GM18870 (cell line): ENCODE measurements at regions not wholly inside any gene's neighbourhood (a gene's known extent, or its start where the extent isn't known, plus 50 kb on each side); places are given as distances from the start of the nearest gene placed in this dataset.

Experiments
- ATAC-seq: cut with Tn5 transposase; IDR thresholded peaks from one replicate; pipeline ENCODE4 v1.9.1; 2021; ENCODE audit warnings: moderate library complexity; ENCODE audit not compliant: unreplicated experiment

DNA sequence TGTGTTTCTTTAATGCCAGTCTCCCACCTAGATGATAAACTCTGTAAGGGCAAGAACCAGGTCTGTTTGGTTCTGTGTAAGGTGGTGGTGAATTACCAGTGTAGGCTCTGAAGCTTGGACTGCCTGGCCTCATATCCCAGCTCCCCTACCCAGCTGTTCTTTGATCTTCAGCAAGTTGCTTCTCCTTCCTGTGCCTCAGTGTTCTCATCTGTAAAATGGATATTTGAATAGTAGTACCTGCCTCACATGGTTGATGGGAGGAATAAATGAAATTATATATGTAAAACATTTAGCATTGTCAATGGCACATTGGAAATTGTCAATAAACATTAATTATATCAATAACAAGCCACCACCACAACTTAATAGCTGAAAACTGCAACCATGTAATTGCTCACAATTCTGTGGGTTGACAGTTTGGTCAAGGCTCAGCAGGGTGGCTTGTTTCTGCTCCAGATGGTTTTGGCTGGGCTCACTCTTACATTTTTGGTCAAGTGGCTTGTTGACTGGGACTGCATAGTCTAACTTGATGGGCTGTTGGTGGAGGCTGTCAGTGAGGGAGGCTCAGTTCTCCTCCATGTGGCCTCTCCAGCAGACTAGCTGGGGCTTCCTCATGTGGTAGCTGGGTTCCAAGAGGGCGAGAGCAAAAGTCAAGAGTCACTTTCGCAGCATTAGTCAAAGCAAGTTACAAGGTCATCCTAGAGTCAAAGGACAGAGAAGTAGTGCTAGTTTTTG is 84.5 kb upstream of the DUSP5 start:
- no peak for ATAC-seq

DNA sequence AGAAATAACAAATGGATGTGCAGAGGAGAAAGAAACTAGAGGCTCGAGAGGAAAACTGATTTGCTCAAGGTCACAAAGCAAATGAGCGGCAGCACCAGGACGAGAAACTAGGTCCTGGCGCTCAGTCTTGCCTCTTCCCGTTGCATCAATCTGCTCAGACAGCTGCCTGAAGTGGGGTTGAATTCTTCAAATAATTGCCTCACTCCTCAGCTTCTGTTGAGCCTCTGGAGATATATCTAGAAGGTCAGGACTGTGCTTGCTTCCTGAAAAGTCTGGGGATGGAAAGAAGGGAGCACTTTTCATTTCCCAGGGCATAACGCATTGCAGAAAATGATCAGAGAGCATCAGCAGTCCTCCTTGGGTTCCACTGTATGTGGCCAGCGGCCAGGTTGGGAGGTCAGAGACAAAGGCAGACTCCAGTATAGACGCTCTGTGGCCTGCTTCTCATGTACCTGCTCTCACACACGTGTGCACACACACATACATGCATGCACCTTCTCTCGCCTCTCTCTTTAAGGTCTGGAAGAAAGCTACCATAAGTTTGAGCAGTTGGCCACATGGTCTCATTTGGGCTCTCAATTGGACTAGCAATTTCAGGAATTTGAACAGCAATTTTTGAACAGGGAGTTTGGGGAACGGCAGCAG is 83.7 kb upstream of the DUSP5 start:
- ATAC-seq = peak; percentile 3

DNA sequence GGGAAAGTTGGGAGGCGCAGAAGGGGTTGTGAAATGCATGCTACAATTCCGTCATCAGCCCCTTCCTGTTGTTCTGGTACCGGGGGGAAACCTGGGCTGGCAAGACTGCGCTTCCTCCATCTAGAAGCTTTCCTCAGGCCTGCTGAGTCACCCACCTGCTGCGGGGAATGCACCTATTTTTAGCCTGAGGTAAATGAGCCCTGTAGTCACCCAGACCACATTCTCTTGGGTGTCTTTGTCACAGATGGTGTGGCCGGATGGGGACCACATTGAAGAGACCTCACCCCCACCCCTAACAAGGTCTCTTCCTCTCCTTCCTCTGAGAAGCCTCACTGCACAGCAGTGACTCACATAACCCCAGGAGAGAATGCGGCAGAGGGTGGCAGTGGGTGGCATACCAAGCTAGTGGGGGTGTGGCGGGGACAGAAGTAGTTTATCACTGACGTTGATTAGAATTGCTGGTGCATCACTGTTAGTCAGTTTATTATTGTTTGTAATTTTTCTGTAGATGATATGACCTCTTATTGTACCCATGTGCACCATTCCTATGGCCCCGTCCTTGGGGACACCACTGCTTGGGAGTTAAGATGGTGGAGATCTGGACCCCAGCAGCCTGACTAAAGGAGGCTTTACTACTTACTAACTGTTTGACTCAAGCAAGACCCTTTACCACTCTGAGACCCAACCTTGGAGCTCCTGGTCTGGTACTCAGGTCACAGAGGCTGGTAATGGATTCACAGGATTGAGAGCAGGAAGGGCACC is 83.0 kb upstream of the DUSP5 start:
- ATAC-seq = peak; percentile 76

DNA sequence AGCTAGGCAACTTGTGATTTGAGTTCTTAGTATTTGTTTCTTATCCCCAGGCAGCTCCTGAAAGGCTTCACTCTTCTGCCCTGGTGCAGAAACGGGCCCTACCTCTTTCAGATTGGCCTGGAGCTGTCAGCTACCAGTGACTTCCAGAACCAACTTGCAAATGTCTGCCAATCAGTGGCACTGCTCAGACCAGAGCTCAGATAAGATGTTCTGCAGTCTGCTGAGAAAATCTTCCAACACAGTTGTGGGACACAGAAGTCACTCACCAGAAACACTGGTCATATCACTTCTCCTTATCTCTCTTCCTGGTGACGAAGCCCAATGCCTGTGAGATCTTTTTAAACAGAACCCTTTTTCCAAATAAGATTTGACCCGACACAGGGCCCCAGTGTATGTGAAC is 81.9 kb upstream of the DUSP5 start:
- ATAC-seq = no peak

DNA sequence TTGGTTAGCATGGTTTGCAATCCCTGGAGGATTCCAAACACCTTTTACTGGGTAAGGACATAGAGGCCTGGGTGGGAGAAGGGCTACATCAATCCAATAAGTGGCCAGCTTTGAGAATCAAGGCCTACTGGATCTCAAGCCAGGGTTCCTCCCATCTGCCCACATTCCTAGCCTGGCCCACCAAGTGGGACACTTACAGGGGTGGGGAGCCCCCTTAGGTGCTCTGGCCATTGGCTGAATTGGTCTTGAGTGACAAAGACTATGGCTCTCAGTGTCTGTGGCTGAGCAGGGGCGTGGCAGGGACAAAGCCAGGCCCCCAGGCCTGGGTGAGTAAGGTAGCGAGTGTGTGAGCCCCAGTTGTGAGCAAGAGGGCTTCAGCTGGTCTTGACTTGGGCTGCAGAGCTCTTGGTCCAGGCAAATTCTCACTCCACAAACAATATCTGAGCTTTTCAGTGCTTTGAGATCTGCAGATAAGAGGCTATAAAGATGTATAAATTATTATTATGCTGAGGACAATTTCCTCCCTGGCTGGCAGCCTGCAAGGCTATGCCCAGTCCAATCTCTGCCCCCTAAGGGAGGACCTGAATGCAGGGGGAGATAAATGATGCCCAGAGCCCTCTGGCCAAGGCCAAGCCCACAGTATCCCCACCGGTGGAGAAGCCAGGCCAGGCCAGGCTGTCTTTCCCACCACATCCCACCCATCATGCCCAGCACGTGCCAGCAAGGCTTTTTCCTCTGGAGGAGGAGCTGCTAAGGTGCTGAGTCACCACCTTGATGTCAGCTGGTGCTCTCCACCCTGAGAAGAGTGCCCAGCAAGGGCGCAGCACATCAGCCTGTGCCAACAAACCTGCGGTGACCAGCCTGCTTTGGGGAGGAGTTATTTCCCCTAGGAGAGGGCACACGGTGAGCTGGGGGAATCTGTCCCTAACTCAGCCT is 80.7 kb upstream of the DUSP5 start:
- no peak for ATAC-seq

DNA sequence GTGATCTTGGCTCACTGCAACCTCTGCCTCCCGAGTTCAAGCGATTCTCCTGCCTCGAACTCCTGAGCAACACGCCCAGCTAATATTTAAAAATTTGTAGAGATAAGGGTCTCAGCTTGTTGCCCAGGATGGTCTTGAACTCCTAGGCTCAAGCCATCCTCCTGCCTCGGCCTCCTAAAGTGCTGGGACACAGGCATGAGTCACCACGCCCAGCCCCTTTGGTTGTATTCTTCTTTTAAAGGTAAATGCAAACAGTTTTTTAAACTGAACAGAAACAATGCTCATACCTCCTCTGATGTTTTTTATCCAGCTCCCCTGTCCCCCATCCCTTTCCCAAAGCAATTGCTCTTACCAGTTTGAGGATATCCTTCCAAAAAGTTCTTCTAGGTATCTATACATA is 79.5 kb upstream of the DUSP5 start:
- ATAC-seq = no peak

DNA sequence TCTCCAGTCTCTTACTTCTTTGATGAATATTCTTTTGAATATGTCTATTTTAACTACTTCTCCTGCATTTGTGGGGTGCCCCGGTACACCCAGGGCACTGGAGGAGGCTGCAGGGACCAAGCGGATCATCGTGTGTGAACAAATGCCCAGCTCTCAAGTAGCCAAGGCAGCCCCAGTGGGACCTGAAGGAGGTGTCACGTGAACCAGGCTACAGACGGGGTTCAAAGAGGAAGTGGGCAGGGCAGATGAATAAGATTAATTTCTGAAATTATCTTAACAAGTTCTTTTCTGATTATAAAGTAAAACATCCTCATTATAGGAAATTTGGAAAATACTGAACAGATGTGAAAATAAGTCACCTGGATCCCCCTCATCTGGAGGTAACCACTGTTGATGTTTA is 78.4 kb upstream of the DUSP5 start:
- ATAC-seq = no peak

DNA sequence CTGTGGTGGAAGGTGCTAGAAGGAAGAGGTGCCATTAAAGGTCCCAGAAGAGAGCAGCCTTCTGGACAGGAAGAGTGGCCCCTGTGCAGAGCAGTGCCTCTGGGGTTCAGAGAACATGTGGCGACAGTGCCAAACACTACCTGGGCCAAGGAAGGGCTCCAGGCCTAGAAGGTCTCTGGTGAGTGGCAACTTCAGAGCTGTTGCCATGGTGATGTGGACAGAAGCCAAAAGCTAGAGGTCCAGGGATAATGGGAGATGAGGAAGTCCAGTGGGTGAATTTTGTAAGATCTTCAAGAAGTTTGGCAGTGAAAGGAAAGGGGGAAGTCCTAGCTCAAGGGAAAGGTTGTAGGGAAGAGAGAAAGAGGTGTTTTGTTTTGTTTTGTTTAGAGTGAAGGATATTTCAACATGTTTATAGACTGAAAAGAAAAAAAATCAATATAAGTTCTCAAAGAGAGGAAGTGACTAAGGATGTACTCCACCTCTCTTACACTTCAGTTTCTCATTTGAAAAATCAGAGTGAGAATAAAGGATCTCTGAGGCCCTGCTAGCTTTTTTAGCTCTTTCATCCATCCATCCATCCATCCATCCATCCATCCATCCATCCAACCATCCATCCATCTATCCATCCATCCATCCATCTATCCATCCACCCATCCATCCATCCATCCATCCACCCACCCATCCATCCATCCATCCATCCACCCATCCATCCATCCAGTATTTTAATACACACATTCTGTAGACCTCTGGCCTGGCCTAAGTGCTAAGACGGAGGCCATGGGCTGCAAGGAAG is 77.1 kb upstream of the DUSP5 start:
- ATAC-seq = no peak

DNA sequence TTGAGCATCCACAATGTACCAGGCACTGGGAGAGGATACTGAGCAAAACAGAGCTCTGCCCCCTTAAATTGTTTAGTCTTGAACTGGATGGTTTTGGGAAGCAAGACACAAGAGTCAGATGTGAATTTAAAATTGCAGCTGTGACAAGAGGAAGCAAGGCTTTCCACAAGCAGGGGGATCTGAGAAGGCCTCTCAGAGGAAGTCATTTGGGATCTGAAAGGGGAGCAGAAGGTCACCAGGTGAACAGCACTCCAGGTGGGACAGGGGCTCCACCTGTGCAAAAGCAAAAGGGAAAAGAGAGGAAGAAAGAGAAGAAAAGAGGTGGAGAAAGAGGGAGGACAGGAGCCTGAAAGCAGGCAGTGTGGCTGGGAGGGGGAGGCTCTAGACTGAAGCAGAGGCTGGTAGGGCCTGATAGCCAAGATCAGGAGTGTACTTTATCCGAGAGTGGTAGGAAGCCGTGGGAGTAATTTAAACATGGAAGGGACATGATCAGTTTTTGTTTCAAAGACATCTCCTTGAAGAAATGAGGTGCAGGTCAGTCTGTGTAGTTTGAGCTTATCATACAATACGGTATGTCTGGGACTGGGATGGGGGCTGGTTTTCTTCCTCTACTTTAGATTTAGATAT is 76.1 kb upstream of the DUSP5 start:
- no peak for ATAC-seq

DNA sequence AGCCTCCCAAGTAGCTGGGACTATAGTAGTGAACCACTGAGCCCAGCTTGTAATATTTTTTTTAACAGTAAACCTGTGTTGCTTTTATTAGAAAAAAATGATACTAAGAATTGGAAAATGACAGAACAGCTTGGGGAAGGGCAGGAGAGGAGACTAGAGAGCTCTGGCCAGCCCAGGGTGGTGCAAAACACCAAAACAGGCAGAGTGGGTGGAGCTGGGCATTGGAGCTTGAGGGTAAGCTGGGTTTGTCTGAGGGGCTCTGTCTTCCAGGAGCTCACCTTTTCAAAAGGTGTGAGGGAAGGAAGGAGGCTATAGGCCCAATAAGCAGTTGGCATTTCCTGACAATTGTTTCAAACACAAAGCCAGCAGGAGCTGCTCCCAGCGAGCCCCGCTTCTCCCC is 75.2 kb upstream of the DUSP5 start:
- no peak for ATAC-seq

DNA sequence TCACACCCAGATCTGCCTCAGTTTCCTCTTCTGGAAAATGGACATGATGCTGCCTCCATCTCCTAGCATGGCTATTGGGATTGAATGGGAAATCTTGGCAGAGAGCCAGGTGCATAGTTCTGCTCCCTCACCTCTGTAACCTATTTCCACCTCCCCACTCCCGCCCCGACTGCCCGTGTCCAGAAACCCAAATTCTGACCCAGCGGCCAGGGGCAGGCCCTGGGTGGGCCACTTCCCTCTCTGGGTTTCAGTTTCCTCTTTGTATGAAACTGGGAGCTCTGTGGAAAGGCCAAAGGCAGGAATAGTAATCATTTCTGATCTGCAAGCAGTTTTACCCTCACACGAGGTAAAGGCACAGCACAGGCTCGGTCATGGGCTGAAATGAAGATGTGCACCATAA is 74.1 kb upstream of the DUSP5 start:
- ATAC-seq = no peak

DNA sequence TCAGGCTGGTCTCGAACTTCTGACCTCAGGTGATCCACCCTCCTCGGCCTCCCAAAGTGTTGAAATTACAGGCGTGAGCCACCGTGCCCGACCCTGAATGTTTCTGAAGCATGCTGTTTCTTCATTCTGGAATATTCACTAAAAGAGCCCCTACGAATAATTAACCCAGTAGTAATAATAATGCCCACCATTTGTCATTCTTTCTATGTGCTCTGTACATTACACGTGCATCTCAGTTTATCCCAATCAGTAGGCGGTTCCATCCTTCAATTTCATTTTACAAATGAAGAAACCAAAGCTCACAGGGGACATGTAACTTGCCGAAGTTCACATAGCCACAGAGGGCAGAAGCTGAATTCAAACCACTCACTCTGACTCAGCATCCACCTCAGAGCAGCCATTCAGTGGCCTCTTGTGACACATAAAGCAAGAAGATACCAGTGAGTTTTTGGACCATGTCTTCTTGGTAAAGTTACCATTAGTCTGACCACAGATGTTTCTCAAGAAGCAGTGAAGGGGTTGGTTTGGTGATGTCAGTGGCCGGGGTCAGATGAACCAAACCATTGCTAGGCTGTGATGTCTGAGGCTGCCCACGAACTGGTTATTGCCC is 71.9 kb upstream of the DUSP5 start:
- ATAC-seq = peak; percentile 85

DNA sequence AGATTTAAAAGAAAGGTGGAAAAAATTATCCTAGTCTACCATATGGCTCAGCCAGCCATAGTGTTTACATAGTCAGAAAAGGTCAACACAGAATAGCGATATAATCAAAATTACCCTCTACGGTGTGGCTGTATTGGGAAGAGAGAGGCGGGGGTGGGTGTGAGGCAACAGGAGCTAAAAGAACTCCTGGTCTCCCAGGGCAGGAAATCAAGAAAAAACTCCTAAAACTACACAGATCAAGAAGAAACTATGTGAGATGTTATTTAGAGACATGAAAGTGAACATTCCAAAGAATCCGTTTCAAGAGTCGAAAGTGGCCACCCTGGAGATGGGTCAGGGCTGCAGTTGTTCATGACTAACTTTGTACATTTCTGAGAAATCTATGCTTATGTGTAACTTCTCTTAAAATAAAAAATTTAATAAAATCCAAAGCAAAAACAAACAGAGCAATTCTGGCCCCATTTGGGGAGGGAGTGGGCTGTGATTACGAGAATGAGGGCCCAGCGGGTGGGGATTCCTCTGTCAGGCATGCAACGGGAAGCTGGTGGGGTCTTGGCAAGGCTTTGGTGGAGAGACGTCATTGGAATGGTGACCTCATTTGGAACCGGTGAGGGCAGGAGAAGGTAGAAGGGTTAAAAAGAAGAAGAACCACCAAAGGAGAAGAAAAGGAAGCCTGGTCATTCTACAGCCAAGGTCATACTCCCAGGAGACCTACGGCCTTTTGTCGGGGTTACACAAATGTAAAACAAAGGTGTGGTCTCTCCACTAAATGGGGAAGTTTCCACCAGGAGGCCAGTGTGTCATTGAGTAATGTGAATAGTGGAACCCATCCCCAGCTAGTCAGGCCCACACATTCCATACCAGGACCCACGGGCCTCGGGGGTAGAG is 71.2 kb upstream of the DUSP5 start:
- no peak for ATAC-seq

DNA sequence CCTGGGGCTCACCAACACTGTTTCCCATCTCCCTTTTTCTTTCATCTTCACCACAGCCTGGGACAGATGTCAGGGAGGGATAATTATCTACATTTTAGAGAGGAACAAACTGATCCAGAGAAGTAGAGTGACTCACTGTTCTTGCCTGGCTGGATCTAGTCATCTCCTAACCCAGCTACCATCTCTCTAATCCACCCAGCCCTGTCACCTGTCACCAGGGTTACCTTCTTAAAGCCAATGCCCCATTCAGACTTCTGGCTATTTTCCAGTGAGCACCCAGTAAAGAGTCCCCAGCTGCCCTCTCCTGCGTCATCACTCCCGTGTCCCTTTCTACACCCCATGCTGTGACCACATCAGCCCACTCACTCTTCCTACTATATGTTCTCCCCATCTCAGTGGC is 68.4 kb upstream of the DUSP5 start:
- ATAC-seq = no peak

DNA sequence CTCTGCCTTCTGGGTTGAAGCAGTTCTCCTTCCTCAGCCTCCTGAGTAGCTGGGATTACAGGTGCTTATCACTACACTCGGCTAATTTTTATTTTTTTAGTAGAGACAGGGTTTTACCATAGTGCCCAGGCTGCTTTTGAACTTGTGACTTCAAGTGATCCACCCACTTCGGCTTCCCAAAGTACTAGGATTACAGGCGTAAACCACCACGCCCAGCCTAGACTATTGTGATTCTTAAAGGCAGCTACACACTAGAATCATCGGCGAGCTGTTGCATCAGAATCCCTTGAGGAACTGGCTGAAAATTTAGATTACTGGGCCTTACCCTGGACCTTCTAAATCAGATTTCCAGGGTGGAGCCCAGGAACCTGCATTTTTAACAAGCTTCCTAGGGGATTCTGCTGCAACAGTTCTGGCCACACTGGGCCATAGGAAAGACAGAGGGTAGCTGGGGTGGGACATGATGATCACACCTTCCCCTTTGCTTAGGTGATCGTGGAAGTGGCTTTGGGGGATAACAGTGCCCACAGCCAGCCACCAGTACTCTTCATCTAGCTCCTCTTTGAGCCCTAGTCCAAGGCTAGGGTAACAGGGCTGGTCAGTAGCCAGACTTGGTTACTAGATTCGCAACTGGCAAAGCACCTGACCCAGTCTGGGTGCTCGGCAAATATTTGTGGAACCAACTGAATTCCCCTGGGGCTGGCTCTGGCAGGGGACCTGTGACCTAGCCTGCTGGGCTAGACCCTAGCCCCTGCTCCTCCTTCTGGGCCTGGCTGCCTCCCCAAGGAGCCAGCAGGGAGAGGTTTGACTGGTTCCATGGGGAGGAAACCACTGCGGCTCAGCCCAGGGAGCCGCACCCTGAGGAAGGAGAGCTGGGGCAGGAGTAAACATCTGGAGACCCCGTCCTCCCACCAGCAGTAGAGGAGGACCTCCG is 67.1 kb upstream of the DUSP5 start:
- ATAC-seq = no peak

DNA sequence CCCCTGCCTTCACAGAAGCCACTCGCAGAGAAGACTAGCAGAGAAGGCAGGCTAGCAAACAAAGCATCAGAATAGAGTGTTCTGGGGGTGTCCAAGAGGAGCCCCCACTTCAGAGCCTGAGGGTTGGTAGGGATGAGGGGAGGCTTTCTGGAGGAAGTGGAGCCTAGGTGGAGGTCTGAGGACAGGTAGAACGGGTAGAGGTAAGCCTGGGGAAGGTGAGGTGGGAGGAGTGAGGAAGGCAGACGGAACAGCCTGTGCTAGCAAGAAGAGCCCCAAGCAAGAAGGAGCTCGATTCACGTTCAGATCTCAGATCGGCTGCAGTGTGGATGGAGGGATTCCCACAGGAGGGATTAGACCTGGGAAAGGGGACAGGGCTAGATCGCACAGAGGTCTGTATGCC is 66.0 kb upstream of the DUSP5 start:
- ATAC-seq = no peak

DNA sequence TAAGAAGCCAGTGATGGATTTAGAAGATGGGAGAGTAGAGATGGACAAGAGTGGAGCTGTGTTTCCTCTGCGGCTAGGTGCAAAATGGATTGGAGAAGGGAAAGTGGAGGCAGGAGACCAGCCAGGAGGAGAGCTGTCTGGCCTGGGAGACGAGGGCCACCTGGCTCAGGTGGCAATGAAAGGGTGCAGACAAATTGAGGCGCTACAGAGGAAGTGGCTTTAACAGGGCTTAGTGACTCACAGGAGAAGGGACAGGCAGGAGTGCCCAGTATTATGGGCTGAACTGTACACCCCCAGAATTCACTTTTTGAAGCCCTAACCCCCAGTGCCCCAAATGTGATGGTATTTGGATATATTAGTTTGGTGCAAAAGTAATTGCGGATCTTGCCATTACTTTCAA is 65.6 kb upstream of the DUSP5 start:
- ATAC-seq = no peak
